ENCODE measurements at regions not wholly inside any gene's neighbourhood (a gene's known extent, or its start where the extent isn't known, plus 50 kb on each side); places are given as distances from the start of the nearest gene placed in this dataset.
"Not testable (repeated sequence)": the region's sequence is repeated elsewhere in the genome, so short reads cannot be mapped to it uniquely, and the experiment has no call there.

DNA sequence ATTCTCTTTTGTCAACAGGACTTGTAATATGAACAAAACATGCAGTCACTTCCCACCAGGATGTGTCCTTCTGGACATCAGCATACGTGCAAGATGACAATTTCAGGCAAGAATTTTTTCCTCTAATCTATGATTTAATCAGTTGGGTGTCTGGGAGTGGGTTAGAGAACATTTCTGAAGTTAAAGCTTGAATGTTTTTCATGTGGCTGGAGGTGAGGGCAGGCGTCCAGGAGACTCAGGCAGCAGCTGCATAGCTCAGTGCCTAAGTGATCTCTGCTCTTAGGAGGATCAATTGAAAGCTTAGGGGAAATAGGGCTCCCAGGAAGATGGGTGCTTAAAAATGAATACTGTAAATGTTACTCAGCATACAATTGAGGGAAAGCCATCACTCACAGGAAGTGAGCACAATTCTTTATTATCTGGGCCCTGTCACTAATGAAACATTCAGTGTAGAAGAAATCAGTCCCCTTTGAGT is 457.6 kb upstream of the KLF6 start:
- DNase-seq (ENCODE audit: low read depth): no peak
- no peak overlapping the region for H3K4me3 ChIP-seq (ENCODE audit: low read depth, low read length)
- TF ChIP-seq POLR2A (IDR thresholded peaks at IDR 0.05; ENCODE audit: extremely low read depth, insufficient read length) (no peak), MYC (IDR thresholded peaks at IDR 0.05; ENCODE audit: low read depth, low read length) (no peak)
- TF ChIP-seq, protein P1, sequence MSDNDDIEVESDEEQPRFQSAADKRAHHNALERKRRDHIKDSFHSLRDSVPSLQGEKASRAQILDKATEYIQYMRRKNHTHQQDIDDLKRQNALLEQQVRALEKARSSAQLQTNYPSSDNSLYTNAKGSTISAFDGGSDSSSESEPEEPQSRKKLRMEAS (IDR thresholded peaks at IDR 0.05; ENCODE audit: low read depth, low read length): no peak
- TF ChIP-seq, protein P2, sequence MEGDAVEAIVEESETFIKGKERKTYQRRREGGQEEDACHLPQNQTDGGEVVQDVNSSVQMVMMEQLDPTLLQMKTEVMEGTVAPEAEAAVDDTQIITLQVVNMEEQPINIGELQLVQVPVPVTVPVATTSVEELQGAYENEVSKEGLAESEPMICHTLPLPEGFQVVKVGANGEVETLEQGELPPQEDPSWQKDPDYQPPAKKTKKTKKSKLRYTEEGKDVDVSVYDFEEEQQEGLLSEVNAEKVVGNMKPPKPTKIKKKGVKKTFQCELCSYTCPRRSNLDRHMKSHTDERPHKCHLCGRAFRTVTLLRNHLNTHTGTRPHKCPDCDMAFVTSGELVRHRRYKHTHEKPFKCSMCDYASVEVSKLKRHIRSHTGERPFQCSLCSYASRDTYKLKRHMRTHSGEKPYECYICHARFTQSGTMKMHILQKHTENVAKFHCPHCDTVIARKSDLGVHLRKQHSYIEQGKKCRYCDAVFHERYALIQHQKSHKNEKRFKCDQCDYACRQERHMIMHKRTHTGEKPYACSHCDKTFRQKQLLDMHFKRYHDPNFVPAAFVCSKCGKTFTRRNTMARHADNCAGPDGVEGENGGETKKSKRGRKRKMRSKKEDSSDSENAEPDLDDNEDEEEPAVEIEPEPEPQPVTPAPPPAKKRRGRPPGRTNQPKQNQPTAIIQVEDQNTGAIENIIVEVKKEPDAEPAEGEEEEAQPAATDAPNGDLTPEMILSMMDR (IDR thresholded peaks at IDR 0.05; ENCODE audit: low read depth, low read length): no peak

DNA sequence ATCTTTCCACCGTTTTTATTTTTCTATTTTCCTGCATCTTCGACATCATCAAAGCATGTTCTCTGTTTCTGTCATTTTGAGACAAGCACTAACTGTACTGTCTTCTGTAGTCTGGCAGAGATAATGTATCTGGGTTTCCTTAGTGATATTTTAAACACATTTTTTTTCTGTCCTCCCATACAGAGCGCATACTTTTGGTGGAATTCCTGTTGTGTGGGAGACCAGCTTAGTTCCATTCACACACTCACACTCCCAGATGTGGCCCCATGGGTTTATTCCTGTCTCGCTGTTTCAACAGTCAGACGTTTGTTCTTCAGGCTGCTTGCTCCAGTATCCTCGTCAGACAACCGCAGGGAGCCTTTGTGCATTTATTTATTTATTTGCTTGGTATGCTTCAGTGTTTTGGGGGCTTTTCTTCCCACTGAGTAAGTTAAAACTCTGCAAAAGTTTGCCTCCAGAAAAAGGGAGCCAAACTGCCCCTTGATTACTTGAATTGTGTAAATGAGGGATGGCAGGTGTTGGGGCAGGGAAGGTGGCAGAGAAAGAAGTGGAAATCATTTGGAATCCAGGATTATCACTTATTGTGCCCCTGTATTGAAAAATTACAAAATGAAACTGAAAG is 456.8 kb upstream of the KLF6 start:
- no peak overlapping the region for H3K4me3 ChIP-seq (ENCODE audit: low read depth, low read length)
- DNase-seq (ENCODE audit: low read depth): no peak
- TF ChIP-seq, protein P1 (IDR thresholded peaks at IDR 0.05; ENCODE audit: low read depth, low read length): no peak
- TF ChIP-seq MYC (IDR thresholded peaks at IDR 0.05; ENCODE audit: low read depth, low read length) (no peak), POLR2A (IDR thresholded peaks at IDR 0.05; ENCODE audit: extremely low read depth, insufficient read length) (no peak)
- TF ChIP-seq, protein P2 (IDR thresholded peaks at IDR 0.05; ENCODE audit: low read depth, low read length): no peak

- H3K4me3 ChIP-seq (ENCODE audit: low read depth, low read length): no peak overlapping the region
- DNase-seq (ENCODE audit: low read depth): no peak
- TF ChIP-seq, protein P1 (IDR thresholded peaks at IDR 0.05; ENCODE audit: low read depth, low read length): no peak
- TF ChIP-seq MYC (IDR thresholded peaks at IDR 0.05; ENCODE audit: low read depth, low read length) (no peak), POLR2A (IDR thresholded peaks at IDR 0.05; ENCODE audit: extremely low read depth, insufficient read length) (no peak)
- TF ChIP-seq, protein P2 (IDR thresholded peaks at IDR 0.05; ENCODE audit: low read depth, low read length): no peak
These were observed 455.7 kb upstream of the KLF6 start for GRCh38 chr10:4240608-4241197.

DNA sequence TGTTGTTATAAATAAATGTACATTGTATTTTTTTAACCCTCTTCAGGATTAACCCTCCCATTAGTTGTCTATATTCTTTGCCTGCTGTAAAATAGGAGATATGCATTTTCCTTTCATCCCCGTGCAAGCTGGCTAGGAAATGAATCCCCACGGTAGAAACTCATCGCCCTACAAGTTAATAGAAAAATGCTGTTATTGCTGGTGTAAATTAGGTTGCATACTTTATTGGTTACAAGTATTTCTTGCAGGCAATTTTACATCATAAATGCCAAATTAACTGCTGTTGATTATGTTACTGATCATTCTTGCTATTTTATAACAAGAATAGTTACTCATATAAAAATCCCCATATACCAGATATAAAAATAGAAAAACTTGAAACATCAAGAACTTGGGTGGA is 454.2 kb upstream of the KLF6 start:
- TF ChIP-seq POLR2A (IDR thresholded peaks at IDR 0.05; ENCODE audit: extremely low read depth, insufficient read length) (no peak), MYC (IDR thresholded peaks at IDR 0.05; ENCODE audit: low read depth, low read length) (no peak)
- TF ChIP-seq, protein P1 (IDR thresholded peaks at IDR 0.05; ENCODE audit: low read depth, low read length): no peak
- TF ChIP-seq, protein P2 (IDR thresholded peaks at IDR 0.05; ENCODE audit: low read depth, low read length): no peak
- no peak for DNase-seq (ENCODE audit: low read depth)
- no peak overlapping the region for H3K4me3 ChIP-seq (ENCODE audit: low read depth, low read length)

DNA sequence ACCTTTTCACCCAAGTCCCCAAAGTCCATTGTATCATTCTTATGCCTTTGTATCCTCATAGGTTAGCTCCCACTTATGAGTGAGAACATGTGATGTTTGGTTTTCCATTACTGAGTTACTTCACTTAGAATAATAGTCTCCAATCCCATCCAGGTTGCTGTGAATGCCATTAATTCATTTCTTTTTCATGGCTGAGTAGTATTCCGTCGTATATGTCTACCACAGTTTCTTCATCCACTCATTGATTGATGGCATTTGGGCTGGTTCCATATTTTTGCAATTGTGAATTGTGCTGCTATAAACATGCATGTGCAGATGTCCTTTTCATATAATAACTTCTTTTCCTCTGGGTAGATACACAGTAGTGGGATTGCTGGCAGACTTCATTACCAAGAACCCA is 451.9 kb upstream of the KLF6 start:
- DNase-seq (ENCODE audit: low read depth): not testable (repeated sequence)

DNA sequence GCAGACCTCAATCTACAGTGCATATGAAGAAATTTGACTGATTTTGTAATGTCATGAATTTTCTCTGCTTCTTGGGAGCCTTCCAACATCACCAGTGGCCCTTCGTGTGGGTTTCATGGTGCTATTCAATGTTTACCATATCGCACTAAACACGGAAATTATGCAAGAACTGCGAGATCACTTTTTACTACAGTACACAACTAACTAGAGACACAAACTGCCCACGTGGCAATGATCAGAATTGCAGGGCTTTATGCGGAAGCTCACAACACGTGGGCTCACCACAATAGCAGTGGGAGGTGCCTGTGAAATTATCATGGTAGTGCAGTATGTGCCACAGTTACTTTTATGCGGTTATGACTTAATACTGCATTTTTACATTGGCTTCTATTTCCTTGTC is 449.7 kb upstream of the KLF6 start:
- peak; percentile 94 for DNase-seq (ENCODE audit: low read depth)
- TF ChIP-seq, protein P1 (IDR thresholded peaks at IDR 0.05; ENCODE audit: low read depth, low read length): peak; percentile 100
- TF ChIP-seq, protein P2 (IDR thresholded peaks at IDR 0.05; ENCODE audit: low read depth, low read length): peak; percentile 17
- TF ChIP-seq MYC (IDR thresholded peaks at IDR 0.05; ENCODE audit: low read depth, low read length) (peak; percentile 98), POLR2A (IDR thresholded peaks at IDR 0.05; ENCODE audit: extremely low read depth, insufficient read length) (no peak)
- no peak overlapping the region for H3K4me3 ChIP-seq (ENCODE audit: low read depth, low read length)

More for the DNA sequence above, 451.9 kb upstream of the KLF6 start:
- H3K4me3 ChIP-seq (ENCODE audit: low read depth, low read length): not testable (repeated sequence)

Data from NB4 (cell line).